ENCODE measurements at regions not wholly inside any gene's neighbourhood (a gene's known extent, or its start where the extent isn't known, plus 50 kb on each side); places are given as distances from the start of the nearest gene placed in this dataset.

DNA sequence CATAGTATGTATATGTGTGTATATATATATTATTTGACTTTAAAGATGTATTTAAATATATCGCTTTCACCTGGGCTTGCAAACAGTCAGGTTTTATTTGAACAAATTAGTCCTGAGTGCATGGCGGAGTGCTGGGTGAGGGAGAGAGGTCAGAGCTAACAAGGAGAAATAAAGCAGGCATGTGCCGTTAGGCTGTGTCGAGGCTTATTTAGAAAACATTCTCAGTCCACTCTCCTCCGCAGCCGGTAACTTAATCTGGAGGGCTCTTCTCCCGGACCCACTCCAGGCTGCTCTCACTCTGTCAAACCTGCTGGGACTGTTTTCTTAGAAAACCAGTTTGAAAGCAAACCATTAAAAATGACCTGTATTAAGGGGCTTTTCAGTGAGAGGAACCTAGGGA is 455.9 kb downstream of the MN1 start:
- H3K4me3 ChIP-seq = no peak overlapping the region
- H3K4me1 ChIP-seq = no peaks in the 10 kb centered on the region
- TF ChIP-seq, protein P1, sequence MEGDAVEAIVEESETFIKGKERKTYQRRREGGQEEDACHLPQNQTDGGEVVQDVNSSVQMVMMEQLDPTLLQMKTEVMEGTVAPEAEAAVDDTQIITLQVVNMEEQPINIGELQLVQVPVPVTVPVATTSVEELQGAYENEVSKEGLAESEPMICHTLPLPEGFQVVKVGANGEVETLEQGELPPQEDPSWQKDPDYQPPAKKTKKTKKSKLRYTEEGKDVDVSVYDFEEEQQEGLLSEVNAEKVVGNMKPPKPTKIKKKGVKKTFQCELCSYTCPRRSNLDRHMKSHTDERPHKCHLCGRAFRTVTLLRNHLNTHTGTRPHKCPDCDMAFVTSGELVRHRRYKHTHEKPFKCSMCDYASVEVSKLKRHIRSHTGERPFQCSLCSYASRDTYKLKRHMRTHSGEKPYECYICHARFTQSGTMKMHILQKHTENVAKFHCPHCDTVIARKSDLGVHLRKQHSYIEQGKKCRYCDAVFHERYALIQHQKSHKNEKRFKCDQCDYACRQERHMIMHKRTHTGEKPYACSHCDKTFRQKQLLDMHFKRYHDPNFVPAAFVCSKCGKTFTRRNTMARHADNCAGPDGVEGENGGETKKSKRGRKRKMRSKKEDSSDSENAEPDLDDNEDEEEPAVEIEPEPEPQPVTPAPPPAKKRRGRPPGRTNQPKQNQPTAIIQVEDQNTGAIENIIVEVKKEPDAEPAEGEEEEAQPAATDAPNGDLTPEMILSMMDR (IDR thresholded peaks at IDR 0.05) = no peak
- intact Hi-C loops (cut with DNase I) = no loop called here
- DNase-seq (no peak), ATAC-seq (peak; percentile 48)
- H3K27me3 ChIP-seq = no peaks in the 10 kb centered on the region
- H3K27ac ChIP-seq = no peak overlapping the region
- H3K36me3 ChIP-seq = no peaks in the 10 kb centered on the region
- H3K9me3 ChIP-seq = no peaks in the 10 kb centered on the region

DNA sequence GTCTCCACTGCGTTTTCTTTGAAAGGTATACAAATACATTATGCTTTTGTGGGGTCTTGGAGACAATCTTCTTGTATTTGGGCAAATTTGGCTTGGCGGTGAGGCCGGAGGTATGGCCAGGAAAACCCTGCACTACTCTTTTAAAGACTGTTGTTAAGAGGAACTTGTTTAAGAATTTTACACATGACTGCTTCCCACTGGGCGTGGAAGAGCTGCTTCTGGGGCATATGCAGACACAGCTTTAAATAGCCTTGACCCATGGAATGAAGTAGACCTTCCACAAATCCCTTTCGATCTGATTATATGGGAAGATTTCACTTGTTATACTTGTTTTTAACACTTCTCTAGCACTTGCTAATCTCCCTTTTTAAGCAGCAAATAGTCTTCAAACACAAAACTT is 453.6 kb downstream of the MN1 start:
- H3K36me3 ChIP-seq = no peaks in the 10 kb centered on the region
- H3K27me3 ChIP-seq = no peaks in the 10 kb centered on the region
- intact Hi-C loops (cut with DNase I) = no loop called here
- TF ChIP-seq, protein P1 (IDR thresholded peaks at IDR 0.05) = no peak
- H3K9me3 ChIP-seq = no peaks in the 10 kb centered on the region
- no peak overlapping the region for H3K27ac ChIP-seq
- no peak overlapping the region for H3K4me3 ChIP-seq
- no peak for DNase-seq
- no peak for ATAC-seq
- H3K4me1 ChIP-seq = no peaks in the 10 kb centered on the region

DNA sequence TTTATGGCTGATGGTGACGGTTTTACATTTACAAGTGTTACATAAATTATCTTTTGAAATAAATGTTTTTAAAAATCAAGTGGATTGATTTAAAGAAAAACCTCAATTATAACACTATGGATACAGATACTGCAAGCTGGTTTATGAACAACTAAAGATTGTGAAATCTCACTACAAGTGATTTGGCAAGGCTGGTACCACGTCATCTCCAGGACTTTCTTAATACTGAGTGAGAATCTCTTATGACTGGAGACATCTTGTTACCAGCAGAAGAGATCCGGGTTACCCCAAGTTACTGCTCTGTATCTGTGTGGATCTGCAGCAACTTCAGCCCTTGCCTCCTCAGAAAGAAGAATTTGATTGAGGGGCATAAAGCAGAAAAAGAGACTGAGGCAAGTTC is 452.9 kb downstream of the MN1 start:
- ATAC-seq (peak; percentile 64), DNase-seq (no peak)
- intact Hi-C loops (cut with DNase I) = no loop called here
- Histone ChIP-seq H3K9me3 (no peaks in the 10 kb centered on the region), H3K36me3 (no peaks in the 10 kb centered on the region), H3K4me1 (no peaks in the 10 kb centered on the region), H3K27me3 (no peaks in the 10 kb centered on the region), H3K27ac (no peak overlapping the region), H3K4me3 (no peak overlapping the region)
- TF ChIP-seq, protein P1 (IDR thresholded peaks at IDR 0.05) = no peak

DNA sequence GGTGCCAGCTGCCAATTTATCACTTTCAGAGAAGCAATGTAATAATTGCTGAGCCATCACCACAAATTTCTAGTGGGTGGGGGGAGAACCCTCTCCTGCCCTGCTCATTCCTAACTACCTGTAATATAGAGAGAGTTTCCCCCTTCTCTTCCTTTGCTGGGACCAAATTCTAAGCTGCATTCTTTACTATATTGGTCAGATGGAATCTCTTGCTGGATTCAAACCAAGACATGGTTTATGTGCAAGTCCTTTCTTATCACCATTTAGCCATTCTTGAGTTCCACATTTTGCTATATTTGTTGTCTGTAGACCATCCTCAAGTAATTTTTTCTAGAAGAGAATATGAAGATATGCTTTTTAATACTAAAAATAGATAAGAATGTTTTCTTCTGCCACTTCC is 452.1 kb downstream of the MN1 start:
- DNase-seq (no peak), ATAC-seq (no peak)
- intact Hi-C loops (cut with DNase I) = no loop called here
- Histone ChIP-seq H3K36me3 (no peaks in the 10 kb centered on the region), H3K27me3 (no peaks in the 10 kb centered on the region), H3K9me3 (no peaks in the 10 kb centered on the region), H3K4me1 (no peaks in the 10 kb centered on the region), H3K27ac (no peak overlapping the region), H3K4me3 (no peak overlapping the region)
- TF ChIP-seq, protein P1 (IDR thresholded peaks at IDR 0.05) = no peak

DNA sequence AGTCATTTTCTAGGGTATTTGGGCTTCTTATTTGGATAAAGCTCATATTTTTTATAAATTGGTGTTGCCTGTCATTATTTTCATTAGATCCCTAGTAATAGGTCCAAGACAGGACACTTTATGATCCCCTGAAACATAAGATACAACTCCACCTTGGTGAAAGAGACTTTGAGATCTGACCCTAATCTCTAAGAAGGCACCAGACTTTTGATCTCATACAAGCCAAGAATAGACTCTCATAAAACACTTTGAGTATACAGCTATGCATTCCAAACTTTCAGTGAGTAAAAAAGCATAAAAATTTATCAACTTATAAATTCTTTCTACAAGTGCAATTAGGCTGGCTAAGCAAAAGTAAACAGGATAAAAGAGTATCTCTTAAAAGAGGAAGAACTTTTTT is 451.2 kb downstream of the MN1 start:
- ATAC-seq (no peak), DNase-seq (no peak)
- H3K27ac ChIP-seq = no peak overlapping the region
- H3K36me3 ChIP-seq = no peaks in the 10 kb centered on the region
- no peaks in the 10 kb centered on the region for H3K9me3 ChIP-seq
- no peaks in the 10 kb centered on the region for H3K4me1 ChIP-seq
- intact Hi-C loops (cut with DNase I) = no loop called here
- H3K27me3 ChIP-seq = no peaks in the 10 kb centered on the region
- TF ChIP-seq, protein P1 (IDR thresholded peaks at IDR 0.05) = no peak
- no peak overlapping the region for H3K4me3 ChIP-seq

DNA sequence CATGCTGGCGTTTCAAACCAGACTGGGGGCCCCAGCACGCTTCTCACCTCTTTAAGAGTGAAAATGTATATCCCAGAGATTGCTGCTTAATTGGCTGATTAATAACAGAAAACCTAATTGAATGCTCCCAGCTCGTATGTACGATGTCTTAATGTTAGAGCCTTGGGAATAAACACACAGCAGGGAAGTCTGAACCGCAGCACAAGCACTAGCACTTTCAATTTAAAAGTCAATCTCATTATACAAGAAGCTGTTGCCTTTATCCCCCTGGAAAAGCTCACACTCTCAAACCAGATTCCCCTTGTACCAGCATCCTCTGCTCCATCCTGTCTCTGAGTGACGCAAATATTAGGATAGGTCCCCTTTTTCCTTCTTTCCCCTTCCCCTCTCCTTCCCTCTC is 449.1 kb downstream of the MN1 start:
- intact Hi-C loops (cut with DNase I) = no loop called here
- Histone ChIP-seq H3K27ac (no peak overlapping the region), H3K27me3 (no peaks in the 10 kb centered on the region), H3K9me3 (no peaks in the 10 kb centered on the region), H3K4me1 (no peaks in the 10 kb centered on the region), H3K36me3 (no peaks in the 10 kb centered on the region), H3K4me3 (no peak overlapping the region)
- TF ChIP-seq, protein P1 (IDR thresholded peaks at IDR 0.05) = no peak
- ATAC-seq (no peak), DNase-seq (no peak)
